ENCODE measurements at regions not wholly inside any gene's neighbourhood (a gene's known extent, or its start where the extent isn't known, plus 50 kb on each side); places are given as distances from the start of the nearest gene placed in this dataset.

DNA sequence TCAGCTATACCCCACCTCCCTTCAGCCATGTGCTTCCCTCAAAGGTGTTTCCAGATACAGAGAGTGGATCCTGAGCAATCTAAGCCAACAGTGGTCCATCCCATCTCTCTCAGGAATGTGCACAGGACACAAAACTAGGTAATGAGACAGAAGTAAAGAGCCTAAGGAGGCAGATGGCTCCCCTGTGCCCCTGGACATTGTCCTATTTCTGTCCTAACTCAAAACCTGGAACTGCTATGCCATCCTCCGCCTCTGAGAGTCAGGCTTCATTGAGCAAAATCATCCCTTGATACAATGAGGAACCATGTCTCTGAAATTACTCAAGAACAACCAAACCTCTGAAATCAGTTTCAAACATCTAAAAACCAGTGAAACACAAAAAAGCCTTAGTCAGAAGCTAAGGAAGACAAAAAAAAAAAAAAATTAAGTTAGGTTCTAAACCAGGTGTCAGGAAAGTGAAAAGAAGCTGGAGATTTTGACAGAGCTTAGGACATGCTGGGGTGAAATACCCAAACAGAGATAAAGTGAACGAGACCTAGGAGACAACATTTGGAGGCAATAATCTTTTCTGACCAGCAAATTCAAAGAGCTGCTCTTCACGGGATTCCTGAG, 200.3 kb upstream of the PLEKHG7 start:
- TF ChIP-seq, protein P1, sequence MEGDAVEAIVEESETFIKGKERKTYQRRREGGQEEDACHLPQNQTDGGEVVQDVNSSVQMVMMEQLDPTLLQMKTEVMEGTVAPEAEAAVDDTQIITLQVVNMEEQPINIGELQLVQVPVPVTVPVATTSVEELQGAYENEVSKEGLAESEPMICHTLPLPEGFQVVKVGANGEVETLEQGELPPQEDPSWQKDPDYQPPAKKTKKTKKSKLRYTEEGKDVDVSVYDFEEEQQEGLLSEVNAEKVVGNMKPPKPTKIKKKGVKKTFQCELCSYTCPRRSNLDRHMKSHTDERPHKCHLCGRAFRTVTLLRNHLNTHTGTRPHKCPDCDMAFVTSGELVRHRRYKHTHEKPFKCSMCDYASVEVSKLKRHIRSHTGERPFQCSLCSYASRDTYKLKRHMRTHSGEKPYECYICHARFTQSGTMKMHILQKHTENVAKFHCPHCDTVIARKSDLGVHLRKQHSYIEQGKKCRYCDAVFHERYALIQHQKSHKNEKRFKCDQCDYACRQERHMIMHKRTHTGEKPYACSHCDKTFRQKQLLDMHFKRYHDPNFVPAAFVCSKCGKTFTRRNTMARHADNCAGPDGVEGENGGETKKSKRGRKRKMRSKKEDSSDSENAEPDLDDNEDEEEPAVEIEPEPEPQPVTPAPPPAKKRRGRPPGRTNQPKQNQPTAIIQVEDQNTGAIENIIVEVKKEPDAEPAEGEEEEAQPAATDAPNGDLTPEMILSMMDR (conservative IDR thresholded peaks at IDR 0.05), result no peak; the same call in 1 of the 2 replicates
- no peak for TF ChIP-seq ZFX (IDR thresholded peaks at IDR 0.05)
